IPS-NIHi7 (cell line): ENCODE measurements at regions not wholly inside any gene's neighbourhood (a gene's known extent, or its start where the extent isn't known, plus 50 kb on each side); places are given as distances from the start of the nearest gene placed in this dataset.

Source experiments
- DNase-seq: peaks from one replicate; pipeline ENCODE4 v3.0.0; 2012; ENCODE audit warnings: mixed read lengths; ENCODE audit errors: extremely low spot score

GRCh38 chr3:82940124-82940523 is 1178.7 kb upstream of the GBE1 start:
- DNase-seq: no peak

- DNase-seq: no peak
Measured at GRCh38 chr3:82939491-82940097, 1178.1 kb upstream of the GBE1 start.

GRCh38 chr3:82938821-82939328 is 1177.4 kb upstream of the GBE1 start:
- no peak for DNase-seq

- DNase-seq: no peak
Measured at GRCh38 chr3:82927309-82928253, 1166.1 kb upstream of the GBE1 start.

GRCh38 chr3:82891028-82891427 is 1129.6 kb upstream of the GBE1 start:
- DNase-seq: no peak

GRCh38 chr3:82883072-82883471 is 1121.6 kb upstream of the GBE1 start:
- no peak for DNase-seq

- no peak for DNase-seq
Measured at GRCh38 chr3:82875401-82875800, 1114.0 kb upstream of the GBE1 start.

- no peak for DNase-seq
Measured at GRCh38 chr3:82839871-82840270, 1078.4 kb upstream of the GBE1 start.

GRCh38 chr3:82834098-82834497 is 1072.7 kb upstream of the GBE1 start:
- no peak for DNase-seq

- no peak for DNase-seq
Measured at GRCh38 chr3:82824491-82824890, 1063.0 kb upstream of the GBE1 start.

- DNase-seq: no peak
Measured at GRCh38 chr3:82816086-82816485, 1054.6 kb upstream of the GBE1 start.

GRCh38 chr3:82815417-82816058 is 1054.1 kb upstream of the GBE1 start:
- DNase-seq: no peak

GRCh38 chr3:82814660-82815059 is 1053.2 kb upstream of the GBE1 start:
- no peak for DNase-seq

GRCh38 chr3:82807781-82808180 is 1046.3 kb upstream of the GBE1 start:
- DNase-seq: no peak

GRCh38 chr3:82802501-82802900 is 1041.1 kb upstream of the GBE1 start:
- DNase-seq: no peak

- no peak for DNase-seq
Measured at GRCh38 chr3:82800248-82800647, 1038.8 kb upstream of the GBE1 start.

GRCh38 chr3:82796765-82797164 is 1035.3 kb upstream of the GBE1 start:
- DNase-seq: no peak

- DNase-seq: no peak
Measured at GRCh38 chr3:82791241-82791640, 1029.8 kb upstream of the GBE1 start.

GRCh38 chr3:82790307-82791097 is 1029.1 kb upstream of the GBE1 start:
- DNase-seq: no peak

GRCh38 chr3:82783194-82783593 is 1021.7 kb upstream of the GBE1 start:
- no peak for DNase-seq

- DNase-seq: no peak
Measured at GRCh38 chr3:82773207-82773606, 1011.8 kb upstream of the GBE1 start.

GRCh38 chr3:82764521-82764920 is 1003.1 kb upstream of the GBE1 start:
- no peak for DNase-seq
